ENCODE measurements at regions not wholly inside any gene's neighbourhood (a gene's known extent, or its start where the extent isn't known, plus 50 kb on each side); places are given as distances from the start of the nearest gene placed in this dataset.
"Not testable (repeated sequence)": the region's sequence is repeated elsewhere in the genome, so short reads cannot be mapped to it uniquely, and the experiment has no call there.

GRCh38 chr2:38243186-38243880, 133.7 kb downstream of the ATL2 start:
- Mint-ChIP-seq H3K4me1 (no peaks in the 10 kb centered on the region), H3K27ac (no peak overlapping the region), H3K36me3 (no peaks in the 10 kb centered on the region), H3K27me3 (peaks cover 7% of the 10 kb centered on the region), H3K9me3 (no peaks in the 10 kb centered on the region), H3K4me3 (no peak overlapping the region)
- no peak for ATAC-seq

DNA sequence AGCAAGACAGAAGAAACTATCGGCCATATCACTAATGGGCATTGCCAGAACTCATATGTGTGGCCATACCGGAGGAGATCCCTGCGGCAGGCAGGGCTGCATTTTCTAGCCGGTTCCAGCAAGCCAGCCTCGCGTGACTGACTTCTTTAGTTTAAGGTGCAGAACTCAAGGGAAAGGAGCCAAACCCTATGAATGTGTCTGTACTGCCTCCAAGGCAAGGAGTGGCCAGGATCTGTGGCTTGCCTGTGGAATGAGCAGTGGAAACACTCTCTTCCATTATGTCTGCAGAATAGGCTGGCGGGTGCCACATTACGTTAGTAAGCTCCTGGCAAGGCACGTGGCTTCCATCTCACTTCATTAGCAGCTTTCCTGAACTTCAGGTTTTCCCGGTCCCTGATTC, 137.6 kb downstream of the ATL2 start:
- ATAC-seq, result no peak
- peaks cover 11% of the 10 kb centered on the region for H3K27me3 Mint-ChIP-seq

GRCh38 chr2:38238705-38239104, 138.4 kb downstream of the ATL2 start:
- peaks cover 18% of the 10 kb centered on the region for H3K27me3 Mint-ChIP-seq
- not testable (repeated sequence) for H3K9me3 Mint-ChIP-seq, ATAC-seq, H3K4me3 Mint-ChIP-seq, H3K36me3 Mint-ChIP-seq, H3K4me1 Mint-ChIP-seq, H3K27ac Mint-ChIP-seq

More for the DNA sequence above, 137.6 kb downstream of the ATL2 start:
- Mint-ChIP-seq H3K36me3 (no peaks in the 10 kb centered on the region), H3K4me3 (no peak overlapping the region), H3K9me3 (peaks cover under 1% of the 10 kb centered on the region), H3K4me1 (no peaks in the 10 kb centered on the region), H3K27ac (no peak overlapping the region)

DNA sequence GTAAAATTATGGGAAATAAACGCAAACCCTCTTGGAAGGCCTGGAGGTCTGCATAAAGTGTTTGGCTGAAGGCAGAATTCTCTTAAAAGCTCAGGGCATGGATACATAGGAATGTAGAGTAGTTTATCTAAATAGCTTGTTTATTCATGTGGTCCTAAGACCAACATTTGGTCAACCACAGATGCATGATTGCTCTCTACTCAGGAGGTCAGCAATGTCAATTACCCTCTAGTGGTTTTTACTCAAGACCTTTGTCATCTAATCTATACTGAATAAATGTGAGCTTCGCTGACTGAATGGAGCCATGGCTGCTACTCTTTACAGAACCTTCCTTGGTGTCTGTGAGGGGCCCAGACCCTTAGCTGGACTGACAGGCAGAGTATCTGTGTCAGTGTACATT, 139.8 kb downstream of the ATL2 start:
- Mint-ChIP-seq H3K27me3 (peaks cover 23% of the 10 kb centered on the region), H3K27ac (no peak overlapping the region), H3K9me3 (peaks cover 2% of the 10 kb centered on the region), H3K36me3 (no peaks in the 10 kb centered on the region), H3K4me3 (no peak overlapping the region), H3K4me1 (no peaks in the 10 kb centered on the region)
- ATAC-seq, result no peak

DNA sequence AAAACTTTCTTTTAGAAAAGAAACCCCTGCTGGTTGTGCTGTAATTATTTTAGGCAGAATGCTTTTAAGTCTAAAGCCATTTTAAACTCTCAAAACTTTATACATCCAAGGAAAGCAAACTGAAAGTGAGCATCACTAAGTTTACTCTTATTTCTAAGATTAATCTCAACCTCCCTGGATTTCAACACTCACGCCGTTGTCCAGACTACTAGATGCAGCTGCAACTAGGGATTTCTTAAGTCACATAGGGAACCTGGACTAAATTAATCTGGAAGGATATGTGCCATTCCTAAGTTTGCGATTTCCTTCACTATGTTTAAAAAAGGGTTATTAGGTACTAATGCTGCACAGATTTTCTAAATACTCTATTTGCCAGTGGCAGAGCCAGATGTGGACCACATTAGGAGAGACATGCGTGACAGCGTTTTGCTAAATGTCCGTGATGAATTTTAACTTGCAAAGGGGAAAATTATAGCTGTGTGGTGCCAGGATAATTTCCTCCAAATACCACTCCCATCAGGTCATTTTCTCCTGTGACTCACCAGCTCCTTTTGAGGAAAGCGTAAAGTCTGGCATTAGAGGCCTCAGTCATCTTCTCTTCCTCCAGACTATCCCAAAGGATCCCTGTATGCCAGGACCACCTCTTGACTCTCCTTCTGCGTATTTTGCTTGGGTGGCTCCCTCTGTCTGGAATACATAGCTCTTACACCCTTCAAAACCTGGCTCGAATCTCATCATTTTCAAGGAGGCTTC, 143.7 kb downstream of the ATL2 start:
- H3K27me3 Mint-ChIP-seq, result peaks cover 23% of the 10 kb centered on the region
- H3K4me3 Mint-ChIP-seq, result no peak overlapping the region
- no peak overlapping the region for H3K27ac Mint-ChIP-seq
- H3K4me1 Mint-ChIP-seq, result no peaks in the 10 kb centered on the region
- no peak for ATAC-seq
- H3K9me3 Mint-ChIP-seq, result peaks cover 5% of the 10 kb centered on the region
- H3K36me3 Mint-ChIP-seq, result no peaks in the 10 kb centered on the region

DNA sequence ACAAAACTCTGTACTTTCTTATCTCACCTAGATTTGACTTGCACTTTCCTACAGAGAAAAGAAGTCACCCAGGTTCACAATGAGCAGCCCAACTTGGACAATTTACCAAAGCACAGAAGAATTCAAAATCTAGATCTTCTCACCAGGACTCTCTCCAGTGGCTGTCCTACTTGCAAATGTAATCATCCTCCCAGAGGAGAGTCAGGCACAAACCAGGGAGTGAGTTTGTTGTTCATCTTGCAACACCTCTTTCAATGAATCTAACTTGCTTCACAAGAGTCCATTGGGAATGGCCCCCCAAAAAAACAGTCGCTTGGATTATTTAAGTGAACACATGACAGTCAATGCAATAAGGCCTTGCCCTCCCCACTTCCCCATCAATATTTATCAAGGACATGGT, 144.6 kb downstream of the ATL2 start:
- Mint-ChIP-seq H3K4me3 (no peak overlapping the region), H3K36me3 (no peaks in the 10 kb centered on the region), H3K27ac (no peak overlapping the region), H3K4me1 (no peaks in the 10 kb centered on the region), H3K27me3 (peaks cover 25% of the 10 kb centered on the region), H3K9me3 (peaks cover 5% of the 10 kb centered on the region)
- no peak for ATAC-seq

- Mint-ChIP-seq H3K27ac (no peak overlapping the region), H3K9me3 (peaks cover 5% of the 10 kb centered on the region), H3K4me3 (no peak overlapping the region), H3K36me3 (no peaks in the 10 kb centered on the region), H3K27me3 (peaks cover 32% of the 10 kb centered on the region), H3K4me1 (no peaks in the 10 kb centered on the region)
- ATAC-seq, result no peak
These were observed 146.3 kb downstream of the ATL2 start for GRCh38 chr2:38230756-38231155.

DNA sequence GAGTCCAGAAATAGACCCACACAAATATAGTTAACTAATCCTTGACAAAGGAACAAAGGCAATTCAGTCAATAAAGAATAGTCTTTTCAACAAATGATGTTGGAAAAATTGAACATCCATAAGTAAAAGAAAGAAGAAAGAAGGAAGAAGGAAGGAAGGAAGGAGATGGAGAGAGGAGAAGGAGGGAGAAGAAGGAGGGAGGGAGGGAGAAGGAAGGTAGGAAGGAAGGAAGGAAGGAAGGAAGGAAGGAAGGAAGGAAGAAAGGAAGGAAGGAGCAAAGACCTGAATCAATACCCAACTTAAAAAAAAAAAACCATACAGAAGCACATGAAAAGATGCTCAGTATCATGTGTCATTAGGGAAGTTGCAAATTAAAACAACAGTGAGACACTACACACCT, 148.3 kb downstream of the ATL2 start:
- Mint-ChIP-seq H3K4me3 (no peak overlapping the region), H3K27ac (no peak overlapping the region), H3K9me3 (peaks cover 3% of the 10 kb centered on the region), H3K27me3 (peaks cover 40% of the 10 kb centered on the region), H3K36me3 (no peaks in the 10 kb centered on the region), H3K4me1 (no peaks in the 10 kb centered on the region)
- no peak for ATAC-seq

DNA sequence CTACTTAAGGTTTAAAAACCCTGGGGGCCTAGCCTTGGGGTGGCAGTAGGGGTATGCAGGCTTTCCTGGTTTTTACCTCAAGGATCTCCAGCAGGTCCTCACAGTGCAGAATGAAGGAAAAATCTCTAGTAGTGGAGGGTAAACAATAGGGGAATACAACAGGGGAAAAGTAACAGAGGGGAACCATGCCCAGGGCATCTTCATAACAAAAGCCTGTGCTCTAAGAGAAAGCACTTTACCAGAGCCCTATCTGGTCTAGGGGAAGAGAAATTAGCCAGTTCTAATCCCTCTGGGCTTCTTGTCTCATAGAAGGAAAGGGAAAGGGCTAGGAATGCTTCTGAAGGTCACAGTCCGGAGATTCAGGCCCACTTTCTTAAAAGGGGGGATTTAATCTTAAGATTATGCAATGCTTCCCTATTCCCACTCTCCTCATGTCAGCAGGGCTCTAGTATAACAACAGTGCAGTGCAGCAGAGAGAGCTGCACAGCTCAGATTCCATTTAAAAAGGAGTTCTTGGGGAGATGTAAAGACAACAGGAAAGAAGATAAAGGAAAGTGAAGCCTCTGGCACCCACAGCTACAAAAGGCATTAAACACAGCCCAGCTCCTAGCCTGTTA, 149.0 kb upstream of the CYP1B1 start:
- H3K4me1 Mint-ChIP-seq, result no peaks in the 10 kb centered on the region
- no peak for ATAC-seq
- H3K9me3 Mint-ChIP-seq, result peaks cover 3% of the 10 kb centered on the region
- H3K4me3 Mint-ChIP-seq, result no peak overlapping the region
- peaks cover 52% of the 10 kb centered on the region for H3K27me3 Mint-ChIP-seq
- H3K27ac Mint-ChIP-seq, result no peak overlapping the region
- no peaks in the 10 kb centered on the region for H3K36me3 Mint-ChIP-seq

- no peaks in the 10 kb centered on the region for H3K4me1 Mint-ChIP-seq
- no peak overlapping the region for H3K27ac Mint-ChIP-seq
- ATAC-seq, result no peak
- peaks cover 60% of the 10 kb centered on the region for H3K27me3 Mint-ChIP-seq
- no peak overlapping the region for H3K4me3 Mint-ChIP-seq
- peaks cover 3% of the 10 kb centered on the region for H3K9me3 Mint-ChIP-seq
- no peaks in the 10 kb centered on the region for H3K36me3 Mint-ChIP-seq
These were observed 148.2 kb upstream of the CYP1B1 start for GRCh38 chr2:38224181-38224580.

- Mint-ChIP-seq H3K4me1 (no peaks in the 10 kb centered on the region), H3K4me3 (no peak overlapping the region), H3K9me3 (no peaks in the 10 kb centered on the region), H3K36me3 (no peaks in the 10 kb centered on the region), H3K27ac (no peak overlapping the region), H3K27me3 (peaks cover 61% of the 10 kb centered on the region)
- ATAC-seq, result no peak
These were observed 147.3 kb upstream of the CYP1B1 start for GRCh38 chr2:38223256-38223655.

DNA sequence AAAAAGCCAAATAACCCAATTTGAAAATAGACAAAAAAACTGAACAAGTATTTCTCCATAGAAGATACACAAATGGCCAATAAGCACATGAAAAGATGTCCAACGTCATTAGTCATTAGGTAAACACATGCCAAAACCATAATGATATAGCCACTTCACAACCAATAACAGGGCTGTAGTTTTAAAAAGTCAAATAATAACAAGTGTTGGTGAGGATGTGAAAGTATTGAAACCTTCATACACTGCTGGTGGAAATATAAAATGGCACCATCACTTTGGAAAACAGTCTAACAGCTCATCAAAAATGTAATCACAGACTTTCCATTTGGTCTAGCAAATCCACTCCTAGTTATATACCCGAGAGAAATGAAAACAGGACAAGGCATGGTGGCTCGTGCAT, 144.2 kb upstream of the CYP1B1 start:
- no peaks in the 10 kb centered on the region for H3K36me3 Mint-ChIP-seq
- no peak overlapping the region for H3K4me3 Mint-ChIP-seq
- H3K27ac Mint-ChIP-seq, result no peak overlapping the region
- no peaks in the 10 kb centered on the region for H3K4me1 Mint-ChIP-seq
- peaks cover 60% of the 10 kb centered on the region for H3K27me3 Mint-ChIP-seq
- no peaks in the 10 kb centered on the region for H3K9me3 Mint-ChIP-seq
- no peak for ATAC-seq

- Mint-ChIP-seq H3K9me3 (no peaks in the 10 kb centered on the region), H3K4me1 (peaks cover under 1% of the 10 kb centered on the region), H3K27me3 (peaks cover 49% of the 10 kb centered on the region), H3K4me3 (no peak overlapping the region), H3K27ac (no peak overlapping the region), H3K36me3 (no peaks in the 10 kb centered on the region)
- no peak for ATAC-seq
These were observed 143.0 kb upstream of the CYP1B1 start for GRCh38 chr2:38218995-38219394.

DNA sequence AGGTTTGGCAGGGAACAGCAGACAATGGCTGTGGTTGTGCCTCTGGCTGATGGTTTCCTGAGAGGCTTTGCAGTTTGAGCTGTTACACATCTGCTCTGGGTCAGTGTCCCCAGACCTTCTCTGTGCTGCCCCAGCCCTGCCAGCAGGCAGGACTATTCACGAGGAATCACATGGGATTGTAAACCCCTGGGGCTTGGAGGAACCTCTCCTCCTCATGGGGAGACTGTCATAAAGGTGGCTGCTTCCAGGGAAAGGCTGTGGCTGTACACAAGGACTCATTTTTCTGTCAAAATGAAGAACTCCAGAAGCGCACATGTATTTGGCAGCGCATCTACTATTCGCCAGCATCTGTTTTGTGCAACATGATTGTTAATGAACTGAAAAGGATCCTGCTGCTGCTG, 142.6 kb upstream of the CYP1B1 start:
- no peak for ATAC-seq
- Mint-ChIP-seq H3K4me1 (peaks cover 4% of the 10 kb centered on the region), H3K9me3 (no peaks in the 10 kb centered on the region), H3K36me3 (no peaks in the 10 kb centered on the region), H3K4me3 (no peak overlapping the region), H3K27me3 (peaks cover 45% of the 10 kb centered on the region), H3K27ac (no peak overlapping the region)

DNA sequence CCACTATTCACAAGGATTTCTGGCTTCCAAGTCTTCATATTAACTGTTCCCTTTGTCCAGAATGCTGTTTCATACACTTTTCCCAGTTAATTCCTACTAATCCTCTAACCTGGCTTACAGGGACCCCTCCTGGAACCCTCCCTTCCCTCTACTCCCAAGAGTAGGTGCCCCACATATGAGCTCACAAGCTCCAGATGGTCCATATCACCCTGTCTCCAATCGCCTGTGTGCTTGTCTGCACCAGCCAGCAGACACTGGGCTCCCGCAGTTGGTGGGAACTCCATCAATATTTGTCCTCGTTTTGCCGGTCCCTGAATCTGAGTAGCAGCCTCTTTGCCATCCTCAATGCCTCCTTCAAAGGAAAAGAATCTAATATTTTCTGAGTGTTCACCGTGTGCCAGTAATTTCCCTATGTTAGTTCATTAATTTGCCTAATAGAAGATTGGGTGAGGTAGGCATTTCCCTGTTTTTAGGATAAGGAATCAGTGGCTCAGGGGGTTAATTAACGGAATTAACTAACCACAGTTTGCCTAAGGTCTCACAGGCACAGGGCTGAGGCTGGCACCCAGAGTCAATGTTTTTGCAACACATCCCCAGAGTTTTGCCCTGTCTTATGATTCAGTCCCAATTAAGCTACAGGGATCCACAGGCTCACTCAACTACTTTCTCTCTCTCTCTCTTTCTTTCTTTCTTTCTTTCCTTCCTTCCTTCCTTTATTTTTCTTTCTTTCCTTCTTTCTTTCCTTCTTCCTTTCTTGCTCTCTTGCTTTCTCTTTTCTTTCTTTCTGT, 141.6 kb upstream of the CYP1B1 start:
- ATAC-seq, result no peak
- no peak overlapping the region for H3K4me3 Mint-ChIP-seq
- H3K36me3 Mint-ChIP-seq, result no peaks in the 10 kb centered on the region
- H3K27ac Mint-ChIP-seq, result no peak overlapping the region
- peaks cover 35% of the 10 kb centered on the region for H3K27me3 Mint-ChIP-seq
- peaks cover 6% of the 10 kb centered on the region for H3K4me1 Mint-ChIP-seq
- peaks cover 3% of the 10 kb centered on the region for H3K9me3 Mint-ChIP-seq
